Activated naive CD8-positive, alpha-beta T cell treated with anti-CD3 and anti-CD28 coated beads, Interleukin-2, amount 50 U/mL, for 16 hours (primary cell): ENCODE measurements at regions not wholly inside any gene's neighbourhood (a gene's known extent, or its start where the extent isn't known, plus 50 kb on each side); places are given as distances from the start of the nearest gene placed in this dataset.
"Not testable (repeated sequence)": the region's sequence is repeated elsewhere in the genome, so short reads cannot be mapped to it uniquely, and the experiment has no call there.

Experiments used
- DNase-seq: peaks from one replicate; pipeline ENCODE4 v3.0.0-alpha.2; 2020; ENCODE audit warnings: low read depth, low spot score

GRCh38 chr6:6412700-6413099 is 92.2 kb upstream of the F13A1 start:
- no peak for DNase-seq

GRCh38 chr6:6414931-6415330 is 94.5 kb upstream of the F13A1 start:
- no peak for DNase-seq

DNA sequence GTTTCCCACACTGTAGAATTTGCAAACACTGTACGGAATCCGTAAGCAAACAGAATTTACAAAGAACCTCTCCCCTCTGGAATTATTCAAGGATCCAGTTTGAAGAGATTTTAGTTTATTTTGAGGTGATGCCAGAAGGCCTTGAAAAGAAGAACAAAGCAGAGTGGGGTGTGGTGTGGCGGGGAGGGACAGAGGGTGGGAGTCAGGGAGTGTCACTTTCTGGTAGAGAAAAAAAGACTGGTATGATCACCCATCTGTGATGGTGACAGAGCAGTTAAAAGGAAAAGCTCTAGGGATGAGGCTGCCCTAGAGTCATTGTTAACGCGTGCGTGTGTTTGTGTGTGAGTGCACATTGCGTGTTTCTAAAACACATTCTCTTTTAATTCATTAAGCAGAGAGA is 97.0 kb upstream of the F13A1 start:
- DNase-seq: no peak

DNA sequence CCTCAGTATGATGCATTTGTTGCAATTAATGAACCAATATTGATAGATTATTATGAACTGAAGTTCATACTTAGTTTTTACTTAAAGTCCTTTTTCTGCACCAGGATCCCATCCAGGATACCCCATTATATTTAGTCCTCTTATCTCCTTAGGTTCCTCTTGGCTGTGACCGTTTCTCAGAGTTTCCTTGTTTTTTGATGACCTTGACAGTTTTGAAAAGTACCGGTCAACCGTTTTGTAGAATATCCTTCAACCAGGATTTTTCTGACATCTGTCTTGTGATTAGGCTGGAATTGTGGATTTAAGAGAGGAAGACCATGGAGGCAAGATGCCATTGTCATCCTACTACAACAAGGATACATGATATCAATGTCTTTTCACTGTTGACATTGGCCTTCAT is 98.0 kb upstream of the F13A1 start:
- DNase-seq: no peak

- no peak for DNase-seq
Measured at GRCh38 chr6:6420107-6420506, 99.6 kb upstream of the F13A1 start.

DNA sequence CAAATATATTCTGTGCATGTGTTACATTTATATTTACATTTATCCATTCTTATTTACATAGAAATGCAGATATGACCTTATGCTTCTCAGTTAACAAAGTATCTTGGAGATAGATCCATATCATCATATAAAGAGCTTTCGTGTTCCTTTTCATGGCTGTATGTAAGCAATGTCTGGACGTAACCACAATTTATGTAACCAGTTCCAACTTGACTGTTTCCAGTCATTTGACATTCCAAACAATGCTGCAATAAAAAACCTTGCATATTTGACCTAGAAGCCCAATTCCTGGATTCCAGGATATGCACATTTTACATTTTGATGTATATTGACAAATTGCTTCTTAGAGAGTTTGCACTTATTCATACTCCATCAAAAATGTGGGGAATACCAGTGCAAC is 113.7 kb upstream of the F13A1 start:
- DNase-seq: no peak

DNA sequence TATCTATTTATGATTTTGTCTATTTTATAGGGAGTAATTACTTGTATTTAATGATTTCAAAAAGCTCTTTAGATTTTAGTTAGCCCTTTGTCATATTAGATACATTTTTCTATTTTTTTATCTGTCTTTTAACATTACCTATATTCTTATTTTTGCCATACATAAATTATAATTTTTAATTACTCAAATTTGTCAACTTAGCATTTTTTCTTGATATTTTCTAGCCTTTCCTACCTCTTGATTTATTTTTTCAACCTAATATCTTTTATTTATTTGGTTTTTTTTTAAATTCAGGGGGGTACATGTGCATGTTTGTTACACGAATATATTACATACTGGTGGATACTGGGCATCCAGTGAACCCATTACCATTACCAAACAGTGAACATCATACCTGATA is 114.3 kb upstream of the F13A1 start:
- DNase-seq: no peak

GRCh38 chr6:6436366-6436765 is 115.9 kb upstream of the F13A1 start:
- no peak for DNase-seq

DNA sequence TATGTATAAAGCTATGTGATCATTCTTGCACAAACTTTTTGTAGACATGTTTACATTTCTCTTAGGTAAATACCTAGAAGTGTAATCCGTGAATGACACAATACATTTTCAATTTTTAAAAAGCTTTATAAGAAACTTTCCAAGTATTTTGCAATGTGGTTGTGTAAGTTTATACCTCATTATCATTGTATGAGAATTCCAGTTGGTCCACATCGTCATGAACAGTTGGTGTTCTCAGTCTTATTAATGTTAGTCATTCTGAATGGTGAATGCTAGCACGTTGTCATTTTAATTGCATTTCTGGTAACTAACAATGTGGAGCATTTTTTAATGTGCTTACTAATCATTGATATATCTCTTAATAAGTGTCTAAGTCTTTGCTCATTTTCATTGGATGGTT is 116.5 kb upstream of the F13A1 start:
- DNase-seq: no peak

- no peak for DNase-seq
Measured at GRCh38 chr6:6438286-6438685, 117.8 kb upstream of the F13A1 start.

DNA sequence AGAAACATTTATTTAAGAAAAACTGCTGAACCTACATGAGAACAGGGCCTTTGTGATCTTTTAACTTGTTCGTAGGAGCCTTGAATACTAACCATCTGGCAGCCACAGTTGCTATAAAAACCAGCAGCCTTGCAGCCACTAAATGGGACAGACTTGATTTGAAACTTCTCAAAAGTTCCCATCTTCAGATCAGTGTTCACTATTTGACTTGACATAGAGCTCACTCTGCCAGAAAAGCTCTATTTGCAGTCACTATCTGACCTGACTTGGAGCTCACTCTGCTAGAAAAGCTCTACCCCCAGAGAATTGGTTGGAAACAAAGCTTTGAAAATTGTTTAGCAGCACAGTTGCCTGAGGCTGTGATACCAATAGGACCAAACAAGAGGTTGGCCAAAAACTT is 119.3 kb upstream of the F13A1 start:
- DNase-seq: no peak

- no peak for DNase-seq
Measured at GRCh38 chr6:6452002-6452401, 131.5 kb upstream of the F13A1 start.

- no peak for DNase-seq
Measured at GRCh38 chr6:6453186-6453585, 132.7 kb upstream of the F13A1 start.

DNA sequence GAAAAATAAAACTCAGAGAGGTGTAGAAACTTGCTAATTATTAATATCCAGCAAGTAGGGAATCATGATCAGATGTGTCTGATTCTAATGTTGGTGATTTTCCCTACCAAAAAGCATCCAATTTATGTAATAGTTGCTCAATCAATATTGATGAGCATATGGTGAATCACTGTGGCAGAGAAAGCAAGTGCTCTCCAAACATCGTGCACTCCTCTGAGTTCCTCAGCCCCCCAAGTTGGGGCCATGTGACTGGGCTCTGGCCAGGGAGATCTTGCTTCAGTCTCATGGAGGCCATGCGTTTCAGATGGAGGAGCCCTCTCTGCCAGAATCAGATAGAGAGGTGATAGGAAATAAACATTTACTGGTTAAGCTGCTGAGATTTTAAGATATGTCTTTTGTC is 133.2 kb upstream of the LY86 start:
- DNase-seq: no peak

DNA sequence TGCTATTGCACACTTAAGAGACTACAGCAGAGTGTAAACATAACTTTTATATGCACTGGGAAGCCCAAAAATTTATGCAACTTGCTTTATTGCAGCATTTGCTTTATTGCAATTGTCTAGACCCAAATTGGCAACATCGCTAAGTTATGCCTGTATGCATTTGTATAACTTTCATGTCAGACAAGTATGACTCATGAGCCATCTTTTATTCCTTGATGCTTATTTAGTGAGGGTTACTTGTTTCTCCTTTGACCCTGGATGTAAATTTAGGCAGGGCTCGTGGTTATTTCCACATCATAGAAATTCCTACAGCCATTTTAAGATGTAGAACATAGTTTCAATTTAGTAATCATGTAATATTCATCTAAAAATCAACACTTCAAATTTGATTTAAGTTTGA is 130.3 kb upstream of the LY86 start:
- DNase-seq: no peak

DNA sequence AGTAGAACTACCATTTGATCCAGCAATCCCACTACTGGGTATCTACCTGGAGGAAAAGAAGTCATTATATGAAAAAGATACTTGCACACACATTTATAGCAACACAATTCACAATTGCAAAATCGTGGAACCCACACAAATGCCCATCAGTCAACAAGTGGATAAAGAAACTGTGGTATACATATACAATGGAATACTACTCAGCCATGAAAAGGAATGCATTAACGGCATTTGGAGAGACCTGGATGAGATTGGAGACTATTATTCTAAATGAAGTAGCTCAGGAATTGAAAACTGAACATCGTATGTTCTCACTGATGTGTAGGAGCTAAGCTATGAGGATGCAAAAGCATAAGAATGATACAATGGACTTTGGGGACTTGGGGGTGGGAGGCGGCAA is 128.6 kb upstream of the LY86 start:
- DNase-seq: not testable (repeated sequence)

- no peak for DNase-seq
Measured at GRCh38 chr6:6460416-6460815, 128.1 kb upstream of the LY86 start.

GRCh38 chr6:6461138-6461537 is 127.4 kb upstream of the LY86 start:
- DNase-seq: no peak

DNA sequence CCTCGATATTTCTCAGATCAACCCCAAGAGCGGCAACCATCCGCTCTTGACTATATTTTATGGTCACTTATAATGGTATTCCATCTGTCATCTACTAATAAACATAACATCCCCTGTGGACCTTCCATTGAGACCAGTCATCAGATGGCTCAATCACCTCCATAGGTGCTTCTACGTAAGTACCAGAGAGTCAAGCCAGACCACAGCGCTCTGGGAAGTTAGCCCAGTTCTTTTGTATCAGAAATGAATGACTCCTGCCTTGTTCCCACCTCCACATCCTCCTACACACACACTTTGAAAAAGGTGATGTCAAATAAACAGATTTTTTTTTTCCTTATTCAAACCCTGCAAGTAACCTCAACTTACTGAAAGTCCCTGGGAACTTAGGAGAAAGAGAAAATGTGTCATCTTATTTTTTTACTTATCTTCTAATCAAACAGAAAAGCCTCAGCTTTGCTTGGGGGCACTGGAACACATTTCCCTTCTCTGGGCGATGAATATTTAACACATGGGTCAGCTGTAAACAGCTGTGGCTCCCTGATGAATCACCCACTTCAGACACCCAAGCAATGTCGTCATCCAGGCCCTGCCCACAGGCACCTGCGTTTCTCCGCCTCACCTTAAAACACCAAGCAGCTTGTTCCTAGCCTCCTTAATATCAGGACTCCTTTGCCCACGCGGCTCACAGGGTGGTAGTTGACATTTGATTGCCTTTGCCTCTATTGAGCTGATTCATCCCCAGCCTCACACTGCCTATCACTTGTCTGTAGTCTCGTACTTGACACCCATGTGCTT is 121.4 kb upstream of the LY86 start:
- no peak for DNase-seq

- no peak for DNase-seq
Measured at GRCh38 chr6:6469074-6469473, 119.4 kb upstream of the LY86 start.

DNA sequence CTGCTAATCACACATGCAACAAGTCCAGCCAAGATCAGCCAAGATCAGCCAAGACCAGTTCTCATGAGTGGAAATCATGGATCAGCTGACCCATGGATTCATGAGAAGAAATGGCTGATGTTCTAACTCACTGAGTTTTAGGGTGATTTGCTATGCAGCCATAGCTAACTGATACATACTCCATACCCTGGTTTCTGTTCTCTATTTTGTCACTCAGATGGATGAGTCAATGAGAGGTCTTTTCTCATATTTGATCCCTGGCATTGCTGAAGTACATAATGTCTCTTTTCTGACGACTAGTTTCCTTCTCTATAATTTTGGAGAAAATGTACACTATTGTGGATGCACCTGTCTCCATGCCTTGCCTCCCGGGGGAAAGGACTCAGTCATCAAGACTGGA is 118.4 kb upstream of the LY86 start:
- no peak for DNase-seq

DNA sequence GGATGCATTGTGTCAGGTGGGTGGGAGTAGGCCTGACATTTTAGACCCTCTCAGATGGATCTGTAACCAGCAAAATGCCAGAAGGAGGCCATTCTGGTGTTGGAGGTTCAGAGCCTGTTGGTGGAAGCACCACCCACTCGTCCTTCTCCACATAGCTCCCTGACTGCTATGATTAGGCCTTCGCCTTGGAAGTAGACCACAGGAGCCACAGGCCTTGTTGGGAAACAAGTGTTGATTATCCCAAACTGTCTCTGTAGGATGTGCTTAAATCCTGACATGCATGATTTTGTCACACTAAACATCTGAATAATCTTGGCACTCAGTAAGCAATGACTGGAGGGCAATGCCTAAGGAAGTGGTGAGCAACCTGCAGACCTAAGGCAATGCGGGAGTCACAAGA is 117.2 kb upstream of the LY86 start:
- DNase-seq: no peak

DNA sequence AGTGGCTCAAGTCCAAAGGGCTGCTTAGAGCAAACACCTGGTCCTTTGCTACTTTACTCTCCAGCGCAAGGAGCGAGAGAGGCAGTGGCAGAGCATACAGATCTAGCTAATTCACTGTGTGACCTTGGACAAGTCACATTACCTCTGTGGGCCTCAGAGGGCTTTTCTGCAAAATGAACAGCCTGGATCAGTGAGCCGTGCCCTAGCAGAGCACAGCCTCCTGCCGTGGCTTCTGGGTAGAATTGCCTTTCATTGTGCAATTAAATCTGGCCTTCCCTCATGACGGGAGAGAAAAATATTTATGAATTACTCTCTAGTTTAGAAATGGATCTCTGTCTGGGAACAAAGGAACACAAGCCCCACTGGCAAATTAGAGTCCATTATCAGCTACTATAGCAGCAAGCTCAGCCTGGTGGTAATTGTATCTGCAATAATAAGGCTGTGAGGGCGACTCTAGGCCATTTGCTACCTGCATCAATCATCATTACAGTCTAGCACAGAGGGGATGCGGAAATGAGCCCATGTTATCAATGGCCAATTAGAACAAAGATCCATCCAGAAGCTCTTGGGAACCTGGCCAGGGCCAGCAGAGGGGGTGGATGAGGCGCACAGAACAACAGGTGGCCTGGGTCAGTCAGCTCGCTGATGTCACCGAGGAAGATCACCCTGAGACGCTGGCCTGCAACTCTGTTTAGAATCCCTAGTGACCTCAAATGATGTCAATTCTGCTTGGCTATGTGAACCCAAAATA is 114.2 kb upstream of the LY86 start:
- DNase-seq: no peak
